ENCODE measurements at regions not wholly inside any gene's neighbourhood (a gene's known extent, or its start where the extent isn't known, plus 50 kb on each side); places are given as distances from the start of the nearest gene placed in this dataset.

- no peak for TF ChIP-seq POLR2A (IDR thresholded peaks at IDR 0.05; ENCODE audit: extremely low read depth, insufficient read length)
- no peak for TF ChIP-seq CTCF (IDR thresholded peaks at IDR 0.05; ENCODE audit: low read depth, low read length)
- TF ChIP-seq, protein P1, sequence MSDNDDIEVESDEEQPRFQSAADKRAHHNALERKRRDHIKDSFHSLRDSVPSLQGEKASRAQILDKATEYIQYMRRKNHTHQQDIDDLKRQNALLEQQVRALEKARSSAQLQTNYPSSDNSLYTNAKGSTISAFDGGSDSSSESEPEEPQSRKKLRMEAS (IDR thresholded peaks at IDR 0.05; ENCODE audit: low read depth, low read length): no peak
Measured at GRCh38 chr15:27694506-27695087, 404.5 kb downstream of the OCA2 start.

Data from NB4 (cell line).